SKM-1 (cell line): ENCODE measurements at regions not wholly inside any gene's neighbourhood (a gene's known extent, or its start where the extent isn't known, plus 50 kb on each side); places are given as distances from the start of the nearest gene placed in this dataset.

Source experiments
- DNase-seq: peaks from one replicate; lab custom pipeline; 2025; ENCODE audit not compliant: unreplicated experiment; lab: John Stamatoyannopoulos, UW

DNA sequence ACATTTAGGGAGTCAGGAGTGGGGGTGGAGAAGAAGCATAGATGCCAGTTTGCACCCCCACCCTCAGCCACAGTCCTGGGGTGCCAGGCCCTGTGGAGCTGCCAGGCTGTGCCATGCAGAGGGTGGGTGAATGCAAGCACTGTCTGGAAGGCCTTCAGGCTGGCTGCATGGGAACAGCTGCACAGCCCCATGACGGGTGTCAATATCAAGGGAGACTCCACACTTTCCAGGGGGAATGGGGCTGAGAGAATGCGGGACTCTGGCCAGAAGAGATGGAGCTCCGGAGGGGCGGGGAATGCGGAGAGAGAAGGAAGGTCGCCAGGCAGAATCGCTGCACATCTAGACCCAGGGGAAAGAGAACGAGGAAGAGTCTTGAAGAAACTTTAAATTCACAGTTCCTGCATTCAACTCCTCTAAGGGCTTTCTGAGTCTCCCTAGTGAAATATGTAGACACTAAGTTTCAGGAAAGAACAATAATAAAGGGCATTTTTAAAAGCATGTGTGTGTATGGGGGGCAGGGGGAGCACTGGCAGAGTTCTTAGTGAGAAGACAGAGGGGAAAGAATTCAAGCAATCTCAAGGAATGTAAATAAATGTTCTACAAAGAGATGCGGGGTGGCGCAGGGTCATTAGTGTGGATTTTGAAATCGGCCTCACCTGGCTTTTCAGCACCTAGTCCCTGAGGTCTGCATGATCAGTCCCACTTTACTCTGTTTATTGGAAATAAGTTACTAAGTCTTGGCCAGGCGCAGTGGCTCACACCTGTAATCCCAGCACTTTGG, 59.1 kb downstream of the BOD1 start:
- no peak for DNase-seq

DNA sequence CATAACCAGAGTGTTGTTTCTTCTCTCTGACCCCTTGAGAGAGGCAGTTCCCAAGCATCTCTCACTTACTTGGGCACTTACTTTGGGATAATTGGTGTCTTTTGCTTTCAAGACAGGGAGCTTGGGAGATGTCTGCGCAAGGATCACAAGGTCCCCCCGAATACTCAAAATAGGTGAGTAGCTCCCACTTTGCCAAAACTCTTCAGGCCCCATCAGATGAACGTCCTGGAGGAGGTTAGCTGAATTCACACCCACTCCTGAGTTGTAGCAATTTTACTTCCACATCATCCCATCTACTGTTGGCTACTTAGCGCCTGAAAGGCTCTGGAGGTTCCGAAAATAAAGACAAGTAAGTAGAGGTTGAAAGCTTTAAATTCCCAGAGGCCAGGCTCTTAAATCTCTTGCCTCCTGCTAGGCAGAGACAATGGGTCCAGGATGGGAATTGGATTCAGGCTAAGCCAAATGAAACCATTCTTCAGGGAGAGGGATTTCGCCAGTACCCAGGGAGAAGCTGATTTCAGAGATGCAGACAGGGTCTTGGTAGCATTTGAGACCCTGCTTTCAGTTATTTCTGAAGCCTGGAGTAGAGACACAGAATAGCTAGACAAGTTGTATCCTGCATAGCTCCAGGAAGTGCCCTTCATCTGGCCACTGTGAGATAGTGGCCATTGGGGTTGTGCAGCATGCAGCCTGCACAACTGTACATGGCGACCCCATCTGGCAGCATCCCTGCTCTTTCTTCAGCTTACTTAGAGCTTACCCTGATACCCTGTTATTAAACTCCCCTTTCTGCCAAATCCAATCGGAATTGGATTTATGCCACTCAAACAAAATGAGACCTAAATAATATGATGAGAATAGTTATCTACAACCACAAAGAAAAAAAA, 60.1 kb downstream of the BOD1 start:
- DNase-seq = no peak

GRCh38 chr5:173554989-173555705, 61.3 kb downstream of the BOD1 start:
- DNase-seq = no peak

DNA sequence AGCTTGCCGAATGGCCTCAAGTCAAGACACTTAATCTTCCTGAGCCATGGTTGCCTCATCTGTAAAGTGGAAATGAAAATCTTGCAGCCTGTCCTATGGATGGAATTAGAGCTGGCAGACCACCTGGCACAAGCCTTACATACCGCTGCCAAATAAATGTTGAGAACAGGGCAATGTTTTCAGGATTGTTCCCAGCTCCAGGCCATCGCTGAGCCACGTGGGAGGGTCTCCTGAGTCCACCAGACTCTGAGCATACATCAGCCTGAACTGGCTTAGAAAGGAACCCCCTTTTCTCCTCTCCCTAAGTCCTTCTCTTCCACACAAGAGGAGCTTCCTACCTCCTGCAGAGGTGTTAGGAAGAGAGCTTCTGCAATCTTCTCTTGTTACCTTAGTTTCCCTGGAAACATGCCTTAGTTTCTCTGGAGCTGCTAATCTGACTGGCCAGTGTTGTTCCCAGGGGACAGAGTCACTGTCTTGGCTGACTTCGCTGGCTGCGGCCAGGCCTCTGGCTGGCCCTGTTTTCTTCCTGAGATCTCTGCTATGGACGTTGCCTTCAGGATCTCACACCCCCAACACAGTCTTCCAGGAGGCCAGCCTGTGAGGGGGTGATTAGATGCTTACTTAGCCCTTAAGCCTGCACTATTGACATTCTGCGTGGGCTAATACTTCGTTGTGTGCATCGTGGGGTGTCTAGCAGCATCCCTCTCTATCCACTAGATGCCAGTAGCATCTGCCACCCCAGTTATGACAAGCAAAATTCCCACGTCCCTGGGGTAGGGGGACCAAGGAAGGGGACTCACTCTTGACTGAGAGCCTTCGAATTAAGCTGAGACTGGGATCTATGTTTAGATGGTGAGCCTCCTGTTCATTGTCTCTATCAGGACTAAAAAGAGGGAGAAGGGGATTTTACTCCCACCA, 62.2 kb downstream of the BOD1 start:
- no peak for DNase-seq

DNA sequence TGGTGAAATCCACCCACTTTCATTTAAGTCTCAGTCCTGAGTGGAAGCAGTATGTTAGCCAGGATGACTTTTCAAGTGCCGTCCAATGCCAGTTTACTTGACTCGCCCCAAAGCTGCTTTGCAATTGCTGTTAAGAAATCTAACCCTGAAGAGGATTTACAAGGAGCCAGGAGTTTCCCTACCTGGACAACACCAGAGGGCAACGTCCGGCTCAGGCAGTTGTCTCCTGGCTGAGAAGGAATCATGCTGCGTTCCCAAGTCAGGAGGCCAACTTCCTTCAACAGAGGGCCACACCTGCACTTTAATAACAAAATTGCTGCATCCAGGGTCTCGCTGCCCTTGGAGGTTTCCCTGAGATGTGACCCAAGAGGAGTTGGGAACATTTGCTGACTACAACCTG, 65.8 kb downstream of the BOD1 start:
- no peak for DNase-seq

GRCh38 chr5:173549644-173550043, 66.8 kb downstream of the BOD1 start:
- DNase-seq = no peak

DNA sequence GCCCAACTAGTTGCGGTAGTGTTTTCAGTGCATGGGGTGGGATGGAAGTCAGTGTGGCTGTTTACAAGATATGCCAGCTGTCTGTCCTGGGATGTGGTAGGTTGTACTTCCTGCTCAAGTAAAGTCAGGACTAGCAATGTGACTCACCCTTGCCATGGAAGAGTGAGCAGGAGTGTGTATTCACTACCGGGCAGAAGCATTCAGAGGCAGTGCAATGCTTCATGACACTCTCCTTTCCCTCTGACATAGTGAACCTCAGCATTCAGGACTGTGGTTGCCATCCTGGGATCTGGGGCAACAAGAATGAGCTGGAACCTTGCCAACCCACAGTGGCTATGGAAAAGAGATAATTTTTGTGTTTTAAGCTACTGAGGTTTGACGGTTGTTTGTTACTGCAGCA, 68.9 kb downstream of the BOD1 start:
- DNase-seq = no peak

DNA sequence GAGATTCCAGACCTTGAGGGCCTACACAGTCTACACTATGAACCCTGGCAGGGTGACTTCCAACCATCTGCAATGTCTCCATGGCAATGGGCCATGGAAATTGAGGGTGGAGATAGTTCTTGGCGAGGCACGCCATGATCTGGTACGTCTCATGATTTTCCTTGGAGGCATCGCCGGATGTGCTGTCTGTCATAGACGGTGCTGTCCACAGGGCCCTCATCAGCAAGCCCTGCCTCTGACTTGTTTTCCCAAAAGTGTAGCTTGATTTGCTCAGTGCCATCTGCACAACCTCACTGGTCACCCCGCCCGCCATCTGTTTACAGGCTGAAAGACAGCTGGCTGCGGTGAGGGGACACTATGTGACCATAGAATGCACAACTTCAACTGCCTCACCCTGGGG, 73.5 kb downstream of the BOD1 start:
- DNase-seq = no peak

DNA sequence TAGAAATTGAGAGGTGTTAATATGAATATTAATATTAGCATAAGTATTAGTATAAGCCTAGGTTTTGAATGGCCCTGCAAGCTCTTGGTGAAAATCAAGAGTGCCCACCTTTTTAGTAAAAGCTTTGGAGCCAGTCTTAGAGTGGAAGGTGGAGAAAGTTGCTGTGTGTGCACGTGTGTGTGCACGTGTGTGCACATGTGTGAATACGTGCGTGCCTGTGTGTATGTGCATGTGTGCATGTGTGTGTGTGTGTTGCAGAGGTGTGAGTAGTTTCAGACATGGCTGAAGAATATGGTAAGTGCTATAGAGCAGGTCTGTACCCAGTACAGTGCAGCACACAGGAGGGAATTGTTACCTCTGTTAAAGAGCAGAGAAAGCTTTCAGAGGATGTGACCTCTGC, 74.3 kb downstream of the BOD1 start:
- DNase-seq = no peak

DNA sequence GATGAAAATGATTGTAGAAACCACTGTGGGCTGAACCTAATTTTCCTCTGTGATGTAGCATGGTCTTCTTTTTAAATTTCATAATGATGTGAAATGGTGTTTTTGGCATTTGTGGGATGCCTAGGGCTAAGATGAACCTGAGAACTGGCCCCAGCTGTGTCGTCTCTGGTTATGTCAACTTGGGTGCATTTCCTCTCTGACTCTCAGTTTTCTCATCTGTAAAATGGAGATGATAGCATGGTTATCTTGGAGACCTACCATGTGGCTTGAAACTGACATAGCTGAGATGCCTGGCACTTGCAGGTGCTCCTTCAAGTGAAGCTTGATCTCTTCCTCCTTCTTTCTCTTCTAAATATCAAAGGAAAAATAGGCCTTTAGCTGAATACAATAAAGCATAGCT, 77.8 kb downstream of the BOD1 start:
- DNase-seq = no peak

GRCh38 chr5:173538018-173538417, 78.4 kb downstream of the BOD1 start:
- no peak for DNase-seq

GRCh38 chr5:173537228-173537627, 79.2 kb downstream of the BOD1 start:
- no peak for DNase-seq

GRCh38 chr5:173535976-173536639, 80.3 kb downstream of the BOD1 start:
- no peak for DNase-seq

DNA sequence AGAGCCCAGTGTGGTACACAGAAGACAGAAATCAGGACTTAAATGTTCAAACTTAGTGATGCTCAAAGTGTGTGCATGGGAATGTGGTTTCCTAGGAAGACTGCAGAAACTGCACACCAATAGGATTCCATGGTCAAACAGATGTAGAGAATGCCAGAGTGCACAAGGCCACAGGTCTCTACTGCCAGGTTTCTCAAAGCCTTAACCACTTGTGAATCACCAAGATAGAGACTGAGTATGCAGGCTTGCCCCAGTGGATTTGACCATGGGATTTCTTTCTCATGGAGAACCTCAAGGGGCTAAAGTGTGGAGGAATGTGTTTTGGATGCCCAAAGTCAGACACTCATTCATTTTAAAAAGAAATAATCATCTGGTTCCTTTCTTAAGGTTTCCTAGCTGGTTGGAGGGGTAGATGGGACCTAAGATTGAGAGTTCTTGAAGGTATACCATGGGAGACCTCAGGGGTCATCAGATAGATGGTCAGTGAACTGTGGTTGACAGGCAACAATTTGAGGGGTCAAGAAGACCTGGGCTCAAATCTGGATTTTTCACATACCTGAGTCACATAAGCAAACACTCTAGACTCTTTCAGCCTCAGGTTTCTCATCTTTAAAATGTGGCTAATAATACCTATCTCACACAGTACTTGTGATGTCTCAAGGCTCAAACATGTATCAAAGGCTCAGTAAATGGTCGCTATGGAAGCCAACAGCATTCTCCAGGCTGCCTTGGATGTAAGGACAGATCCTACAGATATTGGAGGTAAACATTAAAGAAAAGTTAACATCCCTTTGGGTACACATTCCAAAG, 81.1 kb downstream of the BOD1 start:
- DNase-seq = no peak

- DNase-seq = no peak
Observed at GRCh38 chr5:173534664-173535063, 81.8 kb downstream of the BOD1 start.

GRCh38 chr5:173534031-173534430, 82.4 kb downstream of the BOD1 start:
- DNase-seq = no peak

DNA sequence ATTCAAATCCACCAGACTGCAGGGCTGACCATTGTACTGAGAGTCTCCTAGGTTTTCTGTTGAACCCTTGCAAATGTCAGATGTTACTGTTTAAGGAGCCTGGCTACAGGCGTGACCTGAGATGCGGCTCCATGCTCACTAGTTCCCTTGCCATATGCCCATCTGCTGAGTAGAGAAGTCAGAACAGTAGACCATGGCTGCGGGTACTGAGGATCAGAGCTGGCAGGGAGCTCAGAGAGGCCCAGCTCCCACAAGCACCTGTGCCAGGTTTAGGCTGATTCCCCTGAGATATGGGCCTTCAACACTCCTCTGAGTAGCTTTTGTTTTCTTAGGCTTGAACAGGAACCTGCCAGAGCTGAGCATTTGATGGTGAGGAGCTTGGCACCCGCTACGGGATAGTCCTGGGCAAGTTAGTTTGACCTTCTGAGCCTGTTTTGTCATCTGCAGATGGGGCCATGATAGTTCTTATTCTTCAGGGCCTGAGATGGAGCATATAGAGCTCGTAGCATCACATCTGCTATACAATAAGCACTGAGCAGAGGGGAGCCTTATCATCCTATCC, 83.7 kb downstream of the BOD1 start:
- DNase-seq = no peak

- DNase-seq = no peak
Observed at GRCh38 chr5:173531863-173532262, 84.6 kb downstream of the BOD1 start.

DNA sequence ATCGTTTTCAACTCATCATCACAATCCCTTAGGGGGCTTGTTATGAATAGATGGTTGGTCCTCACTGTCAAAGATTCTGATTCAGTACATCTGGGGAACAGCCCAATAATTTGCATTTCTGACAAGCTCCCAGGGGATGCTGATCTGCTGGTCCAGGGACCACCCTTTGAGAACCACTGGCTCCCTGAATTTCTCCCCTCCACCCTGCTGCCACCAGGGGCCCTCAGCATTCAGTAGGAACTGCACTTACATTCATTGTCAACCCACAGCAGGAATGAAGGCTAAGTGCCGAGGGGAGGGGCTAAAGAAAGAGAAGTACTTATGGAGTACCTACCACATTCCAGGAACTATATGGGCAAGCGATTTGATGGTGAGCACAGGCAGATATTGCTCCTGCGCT, 85.9 kb downstream of the BOD1 start:
- no peak for DNase-seq
